ENCODE measurements at regions not wholly inside any gene's neighbourhood (a gene's known extent, or its start where the extent isn't known, plus 50 kb on each side); places are given as distances from the start of the nearest gene placed in this dataset.

DNA sequence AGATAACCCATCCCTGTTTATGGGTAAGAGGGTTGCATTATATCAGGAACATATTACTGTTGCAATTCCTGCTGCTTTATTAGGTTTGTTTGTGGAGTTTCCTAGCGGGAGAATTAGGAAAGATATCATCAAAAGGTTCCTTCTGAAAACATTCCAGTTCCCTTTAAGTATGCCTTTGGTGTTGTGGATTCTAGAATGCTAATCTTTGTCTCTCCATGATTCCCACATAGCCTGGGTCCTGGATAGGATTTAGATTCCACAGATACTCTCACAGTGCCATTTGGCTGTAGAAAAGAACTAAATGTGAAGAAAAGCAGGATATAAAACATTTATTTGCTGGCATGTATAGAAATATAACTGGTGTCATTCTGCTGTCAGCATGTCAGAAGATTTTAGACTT, 338.7 kb downstream of the PCDH18 start:
- Histone ChIP-seq H3K4me3 (ENCODE audit: low read depth, low read length) (no peak overlapping the region), H3K27ac (ENCODE audit: low read depth) (no peak overlapping the region), H3K36me3 (ENCODE audit: insufficient read depth) (no peaks in the 10 kb centered on the region), H3K4me1 (ENCODE audit: insufficient read depth) (no peaks in the 10 kb centered on the region)
- DNase-seq (ENCODE audit: extremely low spot score): no peak
- 62% methylated on average over 1 of the region's 1 CpG for WGBS

DNA sequence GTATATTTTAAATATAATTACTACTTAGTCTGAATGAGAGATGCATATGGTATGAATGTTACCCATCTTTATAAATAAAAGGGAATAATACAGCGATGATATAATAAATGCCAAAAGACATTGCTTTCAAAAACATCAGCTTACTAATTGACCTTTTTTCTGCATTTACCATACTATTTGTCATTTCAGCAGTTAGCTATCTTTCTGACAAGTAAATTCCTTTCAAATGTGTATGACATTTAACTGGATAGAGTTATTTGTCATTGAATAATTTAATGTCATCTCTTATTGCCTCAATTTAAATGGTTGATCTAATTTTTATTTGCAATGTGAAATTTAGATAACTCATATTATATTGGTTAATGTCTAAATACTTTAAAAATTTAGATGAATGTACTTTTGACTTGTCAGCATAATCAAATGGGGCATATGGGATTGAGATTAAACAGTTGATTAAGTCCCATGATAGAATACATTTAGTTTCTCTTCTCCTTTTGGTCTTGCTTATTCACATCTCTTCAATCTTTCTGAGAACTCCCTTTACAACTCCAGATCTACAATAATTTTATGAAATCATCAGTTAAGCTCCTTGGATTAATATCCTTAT, 350.9 kb downstream of the PCDH18 start:
- H3K36me3 ChIP-seq (ENCODE audit: insufficient read depth): no peaks in the 10 kb centered on the region
- no peak for DNase-seq (ENCODE audit: extremely low spot score)
- 94% methylated on average over 1 of the region's 1 CpG for WGBS
- no peaks in the 10 kb centered on the region for H3K4me1 ChIP-seq (ENCODE audit: insufficient read depth)
- no peak overlapping the region for H3K4me3 ChIP-seq (ENCODE audit: low read depth, low read length)
- no peak overlapping the region for H3K27ac ChIP-seq (ENCODE audit: low read depth)

DNA sequence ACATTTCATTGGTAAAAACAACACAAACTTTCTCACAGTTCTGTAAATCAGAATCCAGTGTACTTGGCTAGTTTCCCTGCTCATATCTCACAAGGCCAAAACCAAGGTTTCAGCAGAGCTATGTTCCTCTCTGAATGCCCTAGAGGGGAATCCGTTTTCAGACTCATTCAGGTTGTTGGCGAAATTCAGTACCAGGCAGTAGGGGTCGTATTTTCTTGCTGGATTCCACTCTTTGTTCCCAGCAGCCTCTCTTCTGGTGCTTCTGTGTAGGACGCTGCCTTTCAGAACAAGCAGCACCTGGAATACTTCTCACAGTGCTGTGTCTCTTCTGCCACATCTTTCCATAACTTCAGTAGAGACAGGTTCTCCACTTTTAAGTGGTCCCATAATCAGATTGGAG, 351.9 kb downstream of the PCDH18 start:
- DNase-seq (ENCODE audit: extremely low spot score): no peak
- H3K27ac ChIP-seq (ENCODE audit: low read depth): no peak overlapping the region
- H3K4me1 ChIP-seq (ENCODE audit: insufficient read depth): no peaks in the 10 kb centered on the region
- H3K36me3 ChIP-seq (ENCODE audit: insufficient read depth): no peaks in the 10 kb centered on the region
- 57% methylated on average over 4 of the region's 4 CpGs for WGBS
- no peak overlapping the region for H3K4me3 ChIP-seq (ENCODE audit: low read depth, low read length)

DNA sequence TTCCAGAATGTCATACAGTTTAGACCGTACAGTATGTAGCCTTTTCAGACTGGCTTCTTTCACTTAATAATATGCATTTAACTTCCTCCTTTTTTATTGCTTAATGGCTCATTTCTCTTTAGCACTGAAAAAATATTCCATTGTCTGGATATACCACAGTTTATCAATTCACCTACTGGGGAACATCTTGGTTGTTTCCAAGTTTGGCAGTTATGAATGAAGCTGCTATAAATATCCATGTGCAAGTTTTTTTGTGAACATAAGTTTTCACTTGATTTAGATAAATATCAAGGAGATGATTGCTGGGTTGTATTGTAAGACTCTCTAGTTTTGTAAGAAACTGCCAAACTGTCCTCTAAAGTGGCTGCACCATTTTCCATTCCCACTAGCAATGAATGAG, 375.5 kb downstream of the PCDH18 start:
- no peaks in the 10 kb centered on the region for H3K36me3 ChIP-seq (ENCODE audit: insufficient read depth)
- DNase-seq (ENCODE audit: extremely low spot score): no peak
- no peak overlapping the region for H3K27ac ChIP-seq (ENCODE audit: low read depth)
- H3K4me3 ChIP-seq (ENCODE audit: low read depth, low read length): no peak overlapping the region
- H3K4me1 ChIP-seq (ENCODE audit: insufficient read depth): no peaks in the 10 kb centered on the region
- 79% methylated on average over 1 of the region's 1 CpG for WGBS

DNA sequence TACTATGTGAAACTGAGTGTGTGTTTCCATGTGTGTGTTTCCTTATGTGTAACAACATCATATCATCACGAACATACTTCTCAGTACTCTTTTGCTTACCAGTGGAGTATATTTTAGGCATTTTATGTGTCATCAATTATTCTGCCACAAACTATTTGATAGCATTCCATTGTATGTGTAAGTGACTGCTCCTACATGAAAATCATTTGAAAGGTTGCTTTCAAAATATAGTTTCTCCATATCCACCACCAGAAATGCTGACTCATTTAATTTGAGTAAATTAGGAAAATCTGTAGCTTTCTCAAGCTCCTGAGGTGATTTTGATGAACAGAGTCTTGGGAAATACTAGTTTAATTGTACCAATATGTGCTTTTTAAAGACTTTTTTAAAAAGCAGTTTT, 376.2 kb downstream of the PCDH18 start:
- DNase-seq (ENCODE audit: extremely low spot score): no peak
- H3K27ac ChIP-seq (ENCODE audit: low read depth): no peak overlapping the region
- H3K36me3 ChIP-seq (ENCODE audit: insufficient read depth): no peaks in the 10 kb centered on the region
- no peak overlapping the region for H3K4me3 ChIP-seq (ENCODE audit: low read depth, low read length)
- 92% methylated on average over 1 of the region's 1 CpG for WGBS
- H3K4me1 ChIP-seq (ENCODE audit: insufficient read depth): no peaks in the 10 kb centered on the region

DNA sequence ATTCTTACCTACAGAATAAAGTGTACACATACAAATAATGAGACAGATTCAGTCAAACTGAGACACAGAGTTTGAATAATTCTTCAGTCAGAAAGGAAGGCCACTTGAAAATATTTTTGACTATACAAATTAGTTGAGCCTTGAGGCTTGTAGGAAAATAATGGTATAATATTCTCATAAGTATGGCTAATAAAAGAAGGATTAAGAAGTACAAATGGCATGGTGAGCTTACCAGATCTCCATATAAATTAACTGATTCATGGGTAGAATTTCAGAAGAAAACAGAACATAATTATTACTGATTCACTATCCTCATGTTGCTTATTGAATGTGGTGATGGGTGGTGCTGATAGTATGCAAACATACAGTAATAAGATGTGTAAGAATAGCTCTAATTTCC, 401.1 kb downstream of the PCDH18 start:
- Histone ChIP-seq H3K4me1 (ENCODE audit: insufficient read depth) (no peaks in the 10 kb centered on the region), H3K36me3 (ENCODE audit: insufficient read depth) (no peaks in the 10 kb centered on the region), H3K4me3 (ENCODE audit: low read depth, low read length) (no peak overlapping the region), H3K27ac (ENCODE audit: low read depth) (no peak overlapping the region)
- no peak for DNase-seq (ENCODE audit: extremely low spot score)

DNA sequence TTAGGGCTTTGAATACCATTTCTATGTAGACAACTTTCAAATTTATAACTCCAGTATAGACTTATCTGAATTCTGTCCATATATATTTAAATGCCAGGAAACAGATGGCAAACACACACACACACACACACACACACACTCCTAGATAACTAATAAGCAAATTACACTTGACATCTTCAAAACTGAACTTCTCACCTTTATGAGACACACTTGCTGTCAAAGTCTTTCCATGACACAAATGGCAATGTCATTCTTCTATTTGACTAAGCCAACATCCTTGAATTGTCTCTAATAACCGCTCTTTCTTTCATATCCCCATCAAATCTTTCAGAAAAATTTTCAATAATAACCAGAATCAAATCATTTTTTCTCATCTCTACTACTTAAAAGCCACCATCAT, 402.4 kb downstream of the PCDH18 start:
- no peak for DNase-seq (ENCODE audit: extremely low spot score)
- Histone ChIP-seq H3K4me1 (ENCODE audit: insufficient read depth) (no peaks in the 10 kb centered on the region), H3K27ac (ENCODE audit: low read depth) (no peak overlapping the region), H3K4me3 (ENCODE audit: low read depth, low read length) (no peak overlapping the region), H3K36me3 (ENCODE audit: insufficient read depth) (no peaks in the 10 kb centered on the region)
- WGBS: 98% methylated on average over 1 of the region's 1 CpG

DNA sequence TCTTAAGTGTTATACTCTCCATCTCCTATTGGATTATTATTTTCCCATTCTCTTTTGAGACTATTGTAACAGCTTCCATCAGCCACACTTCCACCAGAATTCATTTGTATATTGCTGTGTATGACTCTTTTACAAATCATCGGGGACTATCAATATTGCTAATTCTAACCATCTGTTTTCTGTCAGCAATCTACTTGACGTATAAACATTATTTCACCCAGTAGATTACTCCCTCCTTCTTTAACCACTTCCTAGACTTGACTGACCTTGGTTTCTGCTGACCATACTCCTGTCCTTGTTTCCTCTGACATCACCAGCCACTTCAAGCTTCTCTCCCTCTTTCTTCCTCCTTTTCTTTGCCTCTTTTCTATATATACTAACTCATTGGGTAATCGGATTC, 402.9 kb downstream of the PCDH18 start:
- Histone ChIP-seq H3K27ac (ENCODE audit: low read depth) (no peak overlapping the region), H3K4me1 (ENCODE audit: insufficient read depth) (no peaks in the 10 kb centered on the region), H3K36me3 (ENCODE audit: insufficient read depth) (no peaks in the 10 kb centered on the region), H3K4me3 (ENCODE audit: low read depth, low read length) (no peak overlapping the region)
- 64% methylated on average over 3 of the region's 3 CpGs for WGBS
- no peak for DNase-seq (ENCODE audit: extremely low spot score)

DNA sequence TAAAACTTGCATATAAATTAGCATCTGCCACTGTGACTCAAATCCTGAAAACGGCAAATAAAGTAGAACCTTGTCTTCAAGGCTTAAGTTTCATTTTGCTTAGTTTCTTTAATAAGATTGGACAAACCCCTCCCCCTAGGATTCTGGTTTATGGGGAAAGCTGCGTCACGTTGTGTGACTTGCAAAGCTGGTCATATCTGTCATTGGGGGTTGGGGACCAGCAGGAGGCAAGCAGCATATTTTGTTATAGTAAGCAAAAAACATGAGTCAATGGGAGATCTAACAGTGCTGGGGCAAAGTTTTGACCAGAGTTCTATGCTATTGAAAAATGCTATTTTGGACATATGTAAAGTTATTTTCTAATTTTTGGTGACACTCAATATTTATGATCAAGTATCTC, 407.3 kb downstream of the PCDH18 start:
- Histone ChIP-seq H3K4me3 (ENCODE audit: low read depth, low read length) (peak overlapping the region; percentile 37), H3K27ac (ENCODE audit: low read depth) (no peak overlapping the region), H3K4me1 (ENCODE audit: insufficient read depth) (no peaks in the 10 kb centered on the region), H3K36me3 (ENCODE audit: insufficient read depth) (no peaks in the 10 kb centered on the region)
- DNase-seq (ENCODE audit: extremely low spot score): peak; percentile 8
- 19% methylated on average over 3 of the region's 3 CpGs for WGBS

DNA sequence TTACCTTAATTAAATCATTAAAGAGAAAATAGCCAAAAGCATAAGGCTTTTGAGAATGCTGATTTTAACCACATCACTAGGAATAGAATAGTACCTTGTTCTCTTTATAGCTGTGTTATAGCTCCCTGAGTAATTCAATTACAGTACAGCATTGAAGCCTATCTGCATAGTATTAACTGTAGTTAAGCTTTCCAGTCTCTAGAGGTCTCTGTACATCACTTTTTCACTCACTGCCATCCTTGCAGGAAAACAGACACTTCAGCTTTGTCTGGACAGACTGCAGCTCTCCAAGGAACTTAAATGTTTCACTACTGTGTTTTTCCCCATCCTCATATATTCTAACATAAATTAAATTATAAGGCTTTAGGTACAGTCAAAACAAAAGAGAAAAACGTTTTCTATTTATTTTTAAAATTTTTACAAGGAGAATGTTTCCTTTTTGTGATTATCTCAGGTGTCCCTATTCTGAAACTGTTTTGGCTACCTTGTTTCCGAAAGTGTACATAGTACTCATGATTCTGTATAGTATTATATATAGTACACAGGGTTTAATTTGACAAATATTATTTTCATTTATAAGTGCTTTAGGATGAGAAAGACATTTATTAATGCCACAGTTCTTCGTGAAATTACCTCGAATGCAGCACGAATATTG, 407.9 kb downstream of the PCDH18 start:
- 22% methylated on average over 5 of the region's 5 CpGs for WGBS
- DNase-seq (ENCODE audit: extremely low spot score): no peak
- H3K27ac ChIP-seq (ENCODE audit: low read depth): no peak overlapping the region

DNA sequence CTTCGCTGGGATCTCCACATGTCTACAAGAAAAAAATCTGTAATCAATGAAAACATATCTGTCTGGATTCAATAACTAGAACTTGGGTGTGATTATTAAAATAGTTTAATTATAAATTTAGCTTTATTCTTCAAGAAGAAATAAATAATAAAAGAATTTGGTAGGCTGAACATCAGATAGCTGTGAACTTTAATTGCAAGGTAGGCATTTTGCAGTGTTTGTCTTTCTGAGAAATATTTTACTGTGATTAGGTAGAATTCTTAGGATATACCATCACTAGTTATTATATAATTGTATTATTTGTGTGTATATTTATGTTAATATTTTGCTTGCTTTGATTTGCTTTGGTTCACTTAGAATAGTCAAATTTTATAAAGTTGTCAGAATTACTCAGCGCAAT, 409.4 kb downstream of the PCDH18 start:
- no peaks in the 10 kb centered on the region for H3K4me1 ChIP-seq (ENCODE audit: insufficient read depth)
- DNase-seq (ENCODE audit: extremely low spot score): no peak
- no peak overlapping the region for H3K4me3 ChIP-seq (ENCODE audit: low read depth, low read length)
- no peak overlapping the region for H3K27ac ChIP-seq (ENCODE audit: low read depth)
- no peaks in the 10 kb centered on the region for H3K36me3 ChIP-seq (ENCODE audit: insufficient read depth)
- 98% methylated on average over 2 of the region's 2 CpGs for WGBS

More for the DNA sequence above, 407.9 kb downstream of the PCDH18 start:
- H3K4me1 ChIP-seq (ENCODE audit: insufficient read depth): no peaks in the 10 kb centered on the region
- H3K36me3 ChIP-seq (ENCODE audit: insufficient read depth): no peaks in the 10 kb centered on the region
- peak overlapping the region; percentile 37 for H3K4me3 ChIP-seq (ENCODE audit: low read depth, low read length)

DNA sequence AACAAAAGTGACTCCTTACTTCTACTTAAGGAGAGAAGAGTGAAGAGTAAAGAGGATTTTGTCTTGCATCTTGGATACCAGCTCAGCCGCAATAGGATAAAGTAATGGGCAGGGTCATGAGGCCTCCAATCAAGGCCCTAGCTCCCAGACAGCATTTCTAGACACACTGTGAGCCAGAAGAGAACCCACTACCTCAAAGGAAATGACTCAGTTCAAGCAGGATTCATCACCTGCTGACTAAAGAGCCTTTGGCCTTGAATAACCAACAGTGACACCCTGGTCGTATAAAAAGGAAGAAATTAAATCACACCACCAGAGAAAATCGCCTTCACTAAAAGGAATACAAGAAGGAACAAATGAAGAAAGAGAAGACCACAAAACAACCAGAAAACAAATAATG, 416.1 kb downstream of the PCDH18 start:
- DNase-seq (ENCODE audit: extremely low spot score): no peak
- H3K36me3 ChIP-seq (ENCODE audit: insufficient read depth): no peaks in the 10 kb centered on the region
- H3K27ac ChIP-seq (ENCODE audit: low read depth): no peak overlapping the region
- WGBS: 91% methylated on average over 3 of the region's 3 CpGs
- H3K4me1 ChIP-seq (ENCODE audit: insufficient read depth): no peaks in the 10 kb centered on the region
- H3K4me3 ChIP-seq (ENCODE audit: low read depth, low read length): no peak overlapping the region

DNA sequence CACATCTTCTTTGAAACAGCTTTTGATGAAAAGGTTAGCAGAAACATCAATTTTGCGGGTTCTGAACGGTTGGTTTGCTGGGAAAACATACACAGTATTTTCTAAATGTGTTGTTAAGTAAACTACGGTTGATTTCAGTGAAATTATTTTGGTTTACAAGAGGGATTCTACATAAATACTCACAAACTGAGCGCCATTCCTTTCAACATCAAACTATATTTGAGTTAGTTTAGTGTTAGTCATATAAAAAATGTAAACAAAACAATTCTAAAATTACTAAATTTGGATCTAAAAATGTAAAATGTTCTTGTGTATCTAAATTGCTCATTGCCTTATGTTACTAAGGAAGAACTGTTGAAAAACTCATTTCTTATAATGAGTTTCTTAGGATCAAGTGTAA, 425.6 kb downstream of the PCDH18 start:
- Histone ChIP-seq H3K27ac (ENCODE audit: low read depth) (peak overlapping the region; percentile 10), H3K36me3 (ENCODE audit: insufficient read depth) (no peaks in the 10 kb centered on the region), H3K4me1 (ENCODE audit: insufficient read depth) (no peaks in the 10 kb centered on the region), H3K4me3 (ENCODE audit: low read depth, low read length) (no peak overlapping the region)
- no peak for DNase-seq (ENCODE audit: extremely low spot score)
- WGBS: 56% methylated on average over 4 of the region's 4 CpGs

DNA sequence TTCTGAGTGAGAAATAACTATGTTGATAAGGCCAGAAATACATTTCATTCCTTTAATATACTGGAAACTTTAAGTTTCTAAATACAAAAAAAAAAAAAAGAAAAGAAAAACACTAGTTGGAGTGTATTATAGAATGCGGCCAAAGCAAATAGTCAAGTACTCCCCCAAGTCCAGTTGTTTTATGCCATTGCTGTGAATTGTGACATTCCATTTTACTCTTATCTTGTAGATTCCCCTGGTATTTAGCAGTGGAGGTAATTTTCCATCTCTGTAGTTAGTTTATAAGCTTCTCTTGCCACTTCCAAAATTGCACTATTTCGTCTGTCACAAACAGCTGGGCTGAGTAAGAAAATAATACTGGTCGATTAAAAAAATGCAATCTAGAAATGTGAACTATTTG, 426.0 kb downstream of the PCDH18 start:
- no peaks in the 10 kb centered on the region for H3K4me1 ChIP-seq (ENCODE audit: insufficient read depth)
- H3K4me3 ChIP-seq (ENCODE audit: low read depth, low read length): no peak overlapping the region
- H3K27ac ChIP-seq (ENCODE audit: low read depth): no peak overlapping the region
- no peak for DNase-seq (ENCODE audit: extremely low spot score)
- WGBS: 60% methylated on average over 3 of the region's 3 CpGs
- no peaks in the 10 kb centered on the region for H3K36me3 ChIP-seq (ENCODE audit: insufficient read depth)

DNA sequence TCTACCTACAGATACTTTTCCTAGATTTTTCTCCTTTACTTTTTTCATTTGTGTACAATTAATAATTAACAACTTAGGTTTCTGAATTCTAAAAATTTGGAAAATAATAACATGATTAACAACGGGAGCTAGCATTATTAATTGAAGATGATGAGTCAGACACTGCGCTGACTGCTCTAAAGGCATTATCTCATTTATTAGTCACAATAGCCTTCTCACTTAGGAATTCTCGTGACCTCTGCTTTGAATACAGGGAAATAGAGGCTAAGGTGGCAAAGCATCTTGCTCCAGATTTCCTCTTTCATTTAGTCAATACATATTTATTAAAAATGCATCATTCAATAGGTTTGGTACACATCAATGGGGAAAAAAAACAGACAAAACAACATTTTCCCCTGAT, 441.3 kb downstream of the PCDH18 start:
- 74% methylated on average over 3 of the region's 3 CpGs for WGBS
- Histone ChIP-seq H3K4me3 (ENCODE audit: low read depth, low read length) (no peak overlapping the region), H3K36me3 (ENCODE audit: insufficient read depth) (no peaks in the 10 kb centered on the region), H3K27ac (ENCODE audit: low read depth) (no peak overlapping the region), H3K4me1 (ENCODE audit: insufficient read depth) (no peaks in the 10 kb centered on the region)
- no peak for DNase-seq (ENCODE audit: extremely low spot score)
